ENCODE measurements at regions not wholly inside any gene's neighbourhood (a gene's known extent, or its start where the extent isn't known, plus 50 kb on each side); places are given as distances from the start of the nearest gene placed in this dataset.

DNA sequence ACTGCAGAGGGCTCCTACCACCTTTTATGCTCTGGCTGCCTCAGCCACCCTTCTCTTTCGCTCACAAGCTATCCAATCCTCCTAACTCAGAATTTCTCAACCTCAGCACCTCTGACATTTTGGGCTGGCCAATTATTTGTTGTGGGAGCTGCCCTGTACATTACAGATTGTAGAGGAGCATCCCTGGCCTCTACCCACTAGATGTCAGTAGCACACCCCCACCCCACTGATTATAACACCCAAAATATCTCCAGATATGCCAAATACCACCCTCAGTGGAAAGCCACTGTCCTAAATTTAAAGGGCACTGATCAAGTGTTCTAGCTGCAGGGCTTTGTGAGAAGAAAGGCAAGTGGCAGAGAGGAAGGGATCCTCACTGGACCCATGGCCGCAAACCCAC is 443.1 kb downstream of the SOX6 start:
- ChIA-PET POLR2A (ENCODE audit: low non-redundant PET) (no interaction called here), CTCF (interaction anchor here (0.6 to 1.3 kb wide), 2 partner anchors 12 to 81 kb away, joined by 4 to 5 read pairs; no protein-coding TSS in a partner anchor)
- H3K27ac ChIP-seq, result no peak overlapping the region
- TF ChIP-seq, protein P1, sequence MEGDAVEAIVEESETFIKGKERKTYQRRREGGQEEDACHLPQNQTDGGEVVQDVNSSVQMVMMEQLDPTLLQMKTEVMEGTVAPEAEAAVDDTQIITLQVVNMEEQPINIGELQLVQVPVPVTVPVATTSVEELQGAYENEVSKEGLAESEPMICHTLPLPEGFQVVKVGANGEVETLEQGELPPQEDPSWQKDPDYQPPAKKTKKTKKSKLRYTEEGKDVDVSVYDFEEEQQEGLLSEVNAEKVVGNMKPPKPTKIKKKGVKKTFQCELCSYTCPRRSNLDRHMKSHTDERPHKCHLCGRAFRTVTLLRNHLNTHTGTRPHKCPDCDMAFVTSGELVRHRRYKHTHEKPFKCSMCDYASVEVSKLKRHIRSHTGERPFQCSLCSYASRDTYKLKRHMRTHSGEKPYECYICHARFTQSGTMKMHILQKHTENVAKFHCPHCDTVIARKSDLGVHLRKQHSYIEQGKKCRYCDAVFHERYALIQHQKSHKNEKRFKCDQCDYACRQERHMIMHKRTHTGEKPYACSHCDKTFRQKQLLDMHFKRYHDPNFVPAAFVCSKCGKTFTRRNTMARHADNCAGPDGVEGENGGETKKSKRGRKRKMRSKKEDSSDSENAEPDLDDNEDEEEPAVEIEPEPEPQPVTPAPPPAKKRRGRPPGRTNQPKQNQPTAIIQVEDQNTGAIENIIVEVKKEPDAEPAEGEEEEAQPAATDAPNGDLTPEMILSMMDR (conservative IDR thresholded peaks at IDR 0.05; ENCODE audit: low read depth), result no peak
- no peak for DNase-seq (ENCODE audit: low spot score)

Data from RWPE1 (cell line).